ENCODE measurements at regions not wholly inside any gene's neighbourhood (a gene's known extent, or its start where the extent isn't known, plus 50 kb on each side); places are given as distances from the start of the nearest gene placed in this dataset.
"Not testable (repeated sequence)": the region's sequence is repeated elsewhere in the genome, so short reads cannot be mapped to it uniquely, and the experiment has no call there.

- H3K4me1 Mint-ChIP-seq, result no peaks in the 10 kb centered on the region
- no peak for DNase-seq (ENCODE audit: low spot score in 2 of 2, unreplicated experiment in 2 of 2)
- no peak overlapping the region for H3K4me3 Mint-ChIP-seq
- no peaks in the 10 kb centered on the region for H3K36me3 Mint-ChIP-seq
- H3K27ac Mint-ChIP-seq, result no peak overlapping the region
- TF ChIP-seq, protein P1, sequence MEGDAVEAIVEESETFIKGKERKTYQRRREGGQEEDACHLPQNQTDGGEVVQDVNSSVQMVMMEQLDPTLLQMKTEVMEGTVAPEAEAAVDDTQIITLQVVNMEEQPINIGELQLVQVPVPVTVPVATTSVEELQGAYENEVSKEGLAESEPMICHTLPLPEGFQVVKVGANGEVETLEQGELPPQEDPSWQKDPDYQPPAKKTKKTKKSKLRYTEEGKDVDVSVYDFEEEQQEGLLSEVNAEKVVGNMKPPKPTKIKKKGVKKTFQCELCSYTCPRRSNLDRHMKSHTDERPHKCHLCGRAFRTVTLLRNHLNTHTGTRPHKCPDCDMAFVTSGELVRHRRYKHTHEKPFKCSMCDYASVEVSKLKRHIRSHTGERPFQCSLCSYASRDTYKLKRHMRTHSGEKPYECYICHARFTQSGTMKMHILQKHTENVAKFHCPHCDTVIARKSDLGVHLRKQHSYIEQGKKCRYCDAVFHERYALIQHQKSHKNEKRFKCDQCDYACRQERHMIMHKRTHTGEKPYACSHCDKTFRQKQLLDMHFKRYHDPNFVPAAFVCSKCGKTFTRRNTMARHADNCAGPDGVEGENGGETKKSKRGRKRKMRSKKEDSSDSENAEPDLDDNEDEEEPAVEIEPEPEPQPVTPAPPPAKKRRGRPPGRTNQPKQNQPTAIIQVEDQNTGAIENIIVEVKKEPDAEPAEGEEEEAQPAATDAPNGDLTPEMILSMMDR (IDR thresholded peaks at IDR 0.05; ENCODE audit: unreplicated experiment), result no peak
- H3K9me3 Mint-ChIP-seq, result peaks cover 10% of the 10 kb centered on the region
- H3K27me3 Mint-ChIP-seq (ENCODE audit: low read depth), result no peaks in the 10 kb centered on the region
Measured at GRCh38 chr13:38452656-38453055, 103.0 kb downstream of the UFM1 start.

DNA sequence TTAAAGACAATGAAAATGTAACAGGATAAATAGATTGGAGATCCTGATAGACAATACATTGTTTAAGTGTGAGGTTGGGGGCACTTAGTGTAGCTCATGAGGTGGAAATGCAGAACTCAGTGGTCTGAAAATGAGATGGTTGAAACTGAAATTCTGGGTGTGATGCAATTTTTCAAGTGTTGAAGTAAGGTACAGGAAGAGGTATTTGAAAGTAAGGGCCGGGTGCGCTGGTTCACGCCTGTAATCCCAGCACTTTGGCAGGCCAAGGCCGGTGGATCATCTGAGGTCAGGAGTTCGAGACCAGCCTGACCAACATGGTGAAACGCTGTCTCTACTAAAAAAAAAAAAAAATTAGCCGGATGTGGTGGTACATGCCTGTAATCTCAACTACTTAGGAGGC lies 113.0 kb downstream of the UFM1 start:
- Mint-ChIP-seq H3K4me1 (peaks cover 4% of the 10 kb centered on the region), H3K4me3 (no peak overlapping the region), H3K36me3 (no peaks in the 10 kb centered on the region), H3K27me3 (ENCODE audit: low read depth) (no peaks in the 10 kb centered on the region), H3K27ac (no peak overlapping the region), H3K9me3 (peaks cover 25% of the 10 kb centered on the region)
- TF ChIP-seq, protein P1 (IDR thresholded peaks at IDR 0.05; ENCODE audit: unreplicated experiment), result no peak
- no peak for DNase-seq (ENCODE audit: low spot score in 2 of 2, unreplicated experiment in 2 of 2)

GRCh38 chr13:38463048-38463447 lies 113.4 kb downstream of the UFM1 start:
- Mint-ChIP-seq H3K9me3 (peaks cover 25% of the 10 kb centered on the region), H3K27ac (no peak overlapping the region), H3K36me3 (no peaks in the 10 kb centered on the region), H3K4me3 (no peak overlapping the region), H3K27me3 (ENCODE audit: low read depth) (no peaks in the 10 kb centered on the region), H3K4me1 (peaks cover 4% of the 10 kb centered on the region)
- TF ChIP-seq, protein P1 (IDR thresholded peaks at IDR 0.05; ENCODE audit: unreplicated experiment), result no peak
- no peak for DNase-seq (ENCODE audit: low spot score in 2 of 2, unreplicated experiment in 2 of 2)

GRCh38 chr13:38472411-38472810 lies 122.8 kb downstream of the UFM1 start:
- H3K9me3 Mint-ChIP-seq; H3K4me3 Mint-ChIP-seq; H3K27me3 Mint-ChIP-seq (ENCODE audit: low read depth); DNase-seq (ENCODE audit: low spot score in 2 of 2, unreplicated experiment in 2 of 2); H3K36me3 Mint-ChIP-seq; H3K27ac Mint-ChIP-seq; H3K4me1 Mint-ChIP-seq: not testable (repeated sequence)

- TF ChIP-seq, protein P1 (IDR thresholded peaks at IDR 0.05; ENCODE audit: unreplicated experiment), result no peak
- no peaks in the 10 kb centered on the region for H3K4me1 Mint-ChIP-seq
- no peaks in the 10 kb centered on the region for H3K36me3 Mint-ChIP-seq
- no peaks in the 10 kb centered on the region for H3K9me3 Mint-ChIP-seq
- no peak overlapping the region for H3K4me3 Mint-ChIP-seq
- H3K27ac Mint-ChIP-seq, result no peak overlapping the region
- H3K27me3 Mint-ChIP-seq (ENCODE audit: low read depth), result no peaks in the 10 kb centered on the region
- DNase-seq (ENCODE audit: low spot score in 2 of 2, unreplicated experiment in 2 of 2), result no peak
Measured at GRCh38 chr13:38473305-38473704, 123.7 kb downstream of the UFM1 start.

GRCh38 chr13:38477676-38478075 lies 128.0 kb downstream of the UFM1 start:
- Mint-ChIP-seq H3K27ac (no peak overlapping the region), H3K36me3 (no peaks in the 10 kb centered on the region), H3K4me3 (no peak overlapping the region), H3K27me3 (ENCODE audit: low read depth) (no peaks in the 10 kb centered on the region), H3K4me1 (no peaks in the 10 kb centered on the region), H3K9me3 (no peaks in the 10 kb centered on the region)
- TF ChIP-seq, protein P1 (IDR thresholded peaks at IDR 0.05; ENCODE audit: unreplicated experiment), result no peak
- DNase-seq (ENCODE audit: low spot score in 2 of 2, unreplicated experiment in 2 of 2), result no peak

All from mesothelial cell of epicardium (in vitro differentiated cells).